DLD1 (cell line): ENCODE measurements at regions not wholly inside any gene's neighbourhood (a gene's known extent, or its start where the extent isn't known, plus 50 kb on each side); places are given as distances from the start of the nearest gene placed in this dataset.
"Not testable (repeated sequence)": the region's sequence is repeated elsewhere in the genome, so short reads cannot be mapped to it uniquely, and the experiment has no call there.

Source experiments
- in situ Hi-C: cut with HindIII; loops from 2 replicates; pipeline ENCODE4 v1.10.0; 2017; ENCODE audit warnings: low sequenced_read_pairs

DNA sequence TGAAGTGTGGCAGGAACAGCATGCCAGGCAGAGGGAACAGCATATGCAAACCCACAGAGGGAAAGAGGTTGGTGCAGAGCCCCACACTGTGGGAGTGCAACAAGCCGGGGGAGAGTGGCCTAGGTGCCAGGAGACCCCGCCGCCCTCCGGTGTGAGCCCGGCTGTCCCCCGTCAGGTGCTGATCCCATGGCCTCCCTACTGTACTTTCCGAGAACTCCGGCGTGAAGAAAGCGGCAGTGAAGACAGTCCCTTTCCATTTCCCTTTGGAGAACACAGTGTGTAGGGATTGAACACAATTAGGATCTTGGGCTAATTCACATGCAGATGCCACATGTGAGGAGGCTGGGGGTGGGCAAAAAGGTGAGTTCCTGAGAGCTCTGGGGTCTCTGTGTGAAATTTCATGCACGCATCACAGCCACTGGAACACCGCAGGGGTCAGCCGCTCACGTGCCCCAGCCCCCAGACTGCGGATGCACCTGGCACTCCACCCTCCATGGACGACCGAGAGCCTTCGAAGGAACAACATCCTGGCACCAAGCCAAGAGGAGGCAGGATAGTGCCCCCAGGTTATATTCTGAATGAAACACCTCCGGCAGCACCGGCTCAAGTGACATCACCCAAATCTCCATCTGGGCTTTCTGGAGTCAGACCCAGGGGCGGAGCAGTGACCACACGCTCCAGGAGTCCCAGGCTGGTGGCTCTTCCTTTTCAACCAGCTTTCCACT is 82.1 kb upstream of the PPP2R2D start:
- in situ Hi-C loops = no loop called here

DNA sequence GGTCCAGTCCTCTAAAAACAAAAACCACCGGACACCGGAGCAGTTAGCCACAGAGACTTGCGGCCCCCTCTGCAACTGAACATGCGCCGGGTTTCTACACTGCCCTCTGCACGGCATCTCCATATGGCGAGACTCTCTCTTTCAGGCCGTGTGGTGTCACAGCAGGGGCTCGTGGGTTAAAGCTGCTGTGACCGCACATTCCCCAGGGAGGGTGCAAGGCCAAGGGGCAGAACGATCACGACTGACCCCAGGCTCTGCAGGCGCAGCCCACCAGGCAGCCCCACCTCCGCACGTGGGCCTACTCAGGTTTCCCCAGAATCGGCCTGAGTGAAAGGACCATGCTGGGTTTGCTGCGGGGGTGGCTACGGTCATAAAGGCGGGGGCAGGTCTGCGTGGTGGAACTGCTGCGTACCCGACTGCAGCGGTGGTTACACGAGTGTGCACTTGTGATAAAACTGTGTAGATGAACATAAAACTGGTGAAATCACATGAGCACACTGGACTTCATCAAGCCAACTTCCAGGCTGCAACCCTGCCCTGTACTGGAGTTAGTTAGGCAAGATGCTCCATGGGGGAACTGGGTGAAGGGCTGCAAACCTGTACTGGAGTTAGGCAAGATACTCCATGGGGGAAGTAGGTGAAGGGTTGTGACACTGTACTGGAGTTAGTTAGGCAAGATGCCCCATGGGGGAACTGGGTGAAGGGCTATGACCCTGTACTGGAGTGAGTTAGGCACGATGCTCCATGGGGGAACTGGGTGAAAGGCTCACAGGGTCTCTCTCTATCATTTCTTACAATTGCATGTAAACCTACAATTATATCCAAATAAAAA is 81.4 kb upstream of the PPP2R2D start:
- in situ Hi-C loops = no loop called here

DNA sequence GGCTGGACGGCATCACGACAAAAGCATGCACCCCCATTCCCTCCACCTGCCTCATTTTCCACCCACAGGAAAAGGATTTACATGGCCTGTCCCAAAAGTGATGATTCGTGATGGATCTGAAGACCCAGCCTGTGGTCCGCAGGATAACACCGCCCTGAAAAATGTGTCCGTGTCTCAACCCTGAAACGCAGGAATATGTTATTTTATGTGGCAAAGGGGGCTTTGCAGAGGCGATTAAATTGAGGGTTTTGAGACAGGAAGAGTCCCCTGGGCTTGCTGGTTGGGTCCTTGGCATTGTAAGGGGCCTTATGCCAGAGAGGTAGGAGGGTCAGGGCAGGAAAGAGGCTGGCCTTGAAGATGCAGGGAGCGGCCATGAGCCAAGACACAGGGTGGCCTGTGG is 80.2 kb upstream of the PPP2R2D start:
- in situ Hi-C loops = no loop called here

DNA sequence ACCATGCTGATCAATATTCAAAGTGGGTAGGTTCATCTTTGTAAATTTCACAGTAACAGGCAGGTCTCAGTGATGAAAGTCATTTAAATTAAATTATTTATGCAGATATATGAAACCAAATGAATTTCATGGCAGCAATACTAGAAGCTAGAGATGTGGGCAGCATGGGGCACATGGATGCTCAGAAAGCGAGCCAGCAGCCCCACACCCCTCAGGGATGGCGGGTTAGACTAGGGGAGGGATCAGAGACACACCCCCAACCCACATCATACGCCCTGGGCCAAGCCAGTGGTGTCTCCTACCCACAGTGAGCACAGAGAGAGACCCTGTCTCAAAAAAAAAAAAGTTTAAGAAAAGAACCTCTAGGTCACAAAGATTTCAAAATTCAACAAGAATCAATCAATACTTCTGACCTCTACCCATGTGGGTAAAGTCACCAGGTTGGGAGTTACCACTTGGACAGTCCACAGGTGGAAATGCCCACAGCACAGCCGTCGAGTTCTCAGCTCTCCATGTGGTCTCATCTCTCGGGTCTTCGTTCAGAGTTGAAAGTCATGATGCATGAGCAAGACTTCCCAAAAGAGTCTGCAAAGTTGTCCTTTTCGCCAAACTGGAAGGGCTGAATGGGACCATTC is 79.3 kb upstream of the PPP2R2D start:
- in situ Hi-C loops = no loop called here

DNA sequence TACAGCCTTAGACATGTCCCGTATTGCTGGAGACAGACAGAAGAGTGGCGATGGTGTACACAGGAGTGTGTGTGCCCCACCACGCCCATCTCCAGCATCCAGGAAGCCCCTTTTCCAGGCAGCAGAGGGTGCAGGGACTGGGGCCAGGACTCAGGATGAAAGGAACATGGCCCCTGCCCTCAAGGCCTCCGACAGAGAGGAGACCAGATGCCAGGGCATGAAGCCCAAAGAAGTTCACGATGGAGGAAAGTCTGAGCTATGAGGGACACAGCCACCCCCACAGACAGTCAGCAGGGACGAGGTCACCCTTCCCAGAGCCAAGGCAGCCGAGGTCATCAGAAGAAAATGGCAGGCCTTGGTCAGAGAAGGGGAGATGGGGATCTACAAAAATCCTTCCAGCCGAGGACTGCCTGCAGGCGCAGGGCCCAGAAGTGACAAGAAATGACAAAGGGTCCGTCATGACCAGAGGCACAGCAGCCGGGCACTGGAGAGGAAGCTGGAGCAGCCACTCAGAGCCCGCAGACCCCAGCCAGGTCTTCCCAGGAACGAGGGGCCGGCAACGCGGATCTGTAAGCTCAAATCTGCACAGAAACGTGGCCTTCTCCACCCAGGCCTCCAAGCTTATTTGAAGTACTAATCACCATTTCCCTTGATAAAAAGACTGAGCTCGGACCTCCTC is 78.7 kb upstream of the PPP2R2D start:
- in situ Hi-C loops = no loop called here

DNA sequence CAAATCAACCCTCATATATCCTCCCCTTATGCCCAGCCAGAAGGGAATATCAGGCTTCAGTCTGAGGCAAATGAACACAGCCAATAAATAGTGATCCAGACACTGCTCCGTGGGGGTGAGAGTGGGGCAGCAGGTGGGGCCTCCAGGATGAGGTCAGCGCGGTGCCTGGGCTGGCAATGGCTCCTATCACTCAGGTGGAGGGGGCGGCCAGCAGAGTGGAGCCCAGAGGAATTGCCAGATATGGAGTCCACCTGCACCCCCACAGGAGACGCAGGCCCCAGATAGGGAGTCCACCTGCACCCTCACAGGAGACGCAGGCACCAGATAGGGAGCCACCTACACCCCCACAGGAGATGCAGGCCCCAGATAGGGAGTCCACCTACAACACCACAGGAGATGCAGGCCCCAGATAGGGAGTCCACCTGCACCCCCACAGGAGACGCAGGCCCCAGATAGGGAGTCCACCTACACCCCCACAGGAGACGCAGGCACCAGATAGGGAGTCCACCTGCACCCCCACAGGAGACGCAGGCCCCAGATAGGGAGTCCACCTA is 78.0 kb upstream of the PPP2R2D start:
- in situ Hi-C loops = no loop called here

DNA sequence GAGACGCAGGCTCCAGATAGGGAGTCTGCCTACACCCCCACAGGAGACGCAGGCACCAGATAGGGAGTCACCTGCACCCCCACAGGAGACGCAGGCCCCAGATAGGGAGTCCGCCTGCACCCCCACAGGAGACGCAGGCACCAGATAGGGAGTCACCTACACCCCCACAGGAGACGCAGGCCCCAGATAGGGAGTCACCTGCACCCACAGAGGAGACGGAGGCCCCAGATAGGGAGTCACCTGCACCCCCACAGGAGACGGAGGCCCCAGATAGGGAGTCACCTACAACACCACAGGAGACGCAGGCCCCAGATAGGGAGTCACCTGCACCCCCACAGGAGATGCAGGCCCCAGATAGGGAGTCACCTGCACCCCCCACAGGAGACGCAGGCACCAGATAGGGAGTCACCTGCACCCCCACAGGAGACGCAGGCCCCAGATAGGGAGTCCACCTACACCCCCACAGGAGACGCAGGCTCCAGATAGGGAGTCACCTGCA is 77.2 kb upstream of the PPP2R2D start:
- in situ Hi-C loops = not testable (repeated sequence)

DNA sequence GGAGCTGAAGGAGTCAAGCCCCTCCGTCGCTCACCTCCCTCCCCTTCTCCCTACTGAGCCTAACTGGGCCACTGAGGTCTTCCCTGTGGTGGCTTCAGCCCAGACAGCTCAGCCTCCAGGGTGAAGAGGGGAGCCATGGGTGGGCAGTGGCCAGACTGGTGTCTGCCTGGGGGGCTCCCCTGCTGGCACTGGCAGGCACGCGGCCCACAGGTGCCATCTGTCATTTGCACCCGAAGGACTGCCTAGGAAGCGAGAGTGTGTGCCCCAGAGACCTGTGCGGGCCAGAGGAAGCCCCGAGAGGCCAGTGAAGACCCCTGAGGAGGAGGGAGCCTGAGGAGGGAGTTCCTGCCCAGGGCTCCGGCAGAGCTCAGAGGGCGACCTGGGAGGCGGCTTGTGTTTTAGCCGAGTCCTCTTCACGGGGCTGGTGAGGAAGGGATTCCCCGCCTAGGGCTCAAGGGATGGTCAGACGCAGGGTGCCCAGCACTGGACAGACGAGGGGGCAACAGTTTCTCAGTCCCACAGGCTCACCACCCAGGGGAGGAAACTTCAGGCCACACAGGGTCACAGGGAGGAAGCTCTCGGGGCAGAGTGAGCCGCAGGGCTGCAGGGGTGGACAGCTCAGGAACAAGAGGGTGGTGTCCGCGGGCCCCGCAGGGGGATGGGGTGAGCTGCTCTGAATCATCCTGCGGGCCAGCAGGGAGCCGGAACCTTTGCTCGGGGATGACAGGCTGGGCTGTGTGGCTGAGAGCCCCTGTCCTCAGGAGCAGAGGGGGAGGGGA is 76.2 kb upstream of the PPP2R2D start:
- in situ Hi-C loops = no loop called here

DNA sequence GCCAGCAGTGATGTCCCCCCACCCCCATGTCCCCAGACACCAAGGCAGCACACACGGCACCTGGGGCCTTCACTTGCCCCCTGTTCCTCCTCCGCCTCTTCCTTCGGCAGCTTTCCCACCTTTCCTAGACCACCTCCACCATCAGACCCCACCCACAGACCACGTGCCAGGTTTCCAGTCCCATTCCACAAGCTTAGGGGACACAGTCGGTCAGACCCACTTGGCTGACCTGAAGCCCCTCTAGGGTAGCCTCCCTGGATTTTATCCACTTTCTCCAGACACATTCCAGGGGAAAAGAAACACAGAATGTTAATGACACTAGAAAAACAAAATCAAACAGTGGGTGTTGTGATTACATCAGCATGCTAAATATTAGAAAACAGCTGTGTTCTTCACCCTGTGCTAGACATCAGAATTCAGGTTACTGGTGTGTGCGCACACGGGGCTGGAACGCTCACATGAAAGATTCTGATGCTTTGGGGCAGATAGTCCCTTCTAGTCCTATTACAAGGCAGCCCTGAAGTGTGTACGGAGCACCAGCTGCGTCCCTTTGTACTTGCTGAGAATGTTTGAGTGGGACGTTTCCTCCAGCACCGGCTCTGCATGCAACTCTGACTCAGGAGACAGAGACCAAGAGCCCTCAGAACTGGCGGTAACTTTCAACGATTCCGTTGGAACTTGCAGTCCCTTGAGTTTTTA is 75.5 kb upstream of the PPP2R2D start:
- in situ Hi-C loops = no loop called here

DNA sequence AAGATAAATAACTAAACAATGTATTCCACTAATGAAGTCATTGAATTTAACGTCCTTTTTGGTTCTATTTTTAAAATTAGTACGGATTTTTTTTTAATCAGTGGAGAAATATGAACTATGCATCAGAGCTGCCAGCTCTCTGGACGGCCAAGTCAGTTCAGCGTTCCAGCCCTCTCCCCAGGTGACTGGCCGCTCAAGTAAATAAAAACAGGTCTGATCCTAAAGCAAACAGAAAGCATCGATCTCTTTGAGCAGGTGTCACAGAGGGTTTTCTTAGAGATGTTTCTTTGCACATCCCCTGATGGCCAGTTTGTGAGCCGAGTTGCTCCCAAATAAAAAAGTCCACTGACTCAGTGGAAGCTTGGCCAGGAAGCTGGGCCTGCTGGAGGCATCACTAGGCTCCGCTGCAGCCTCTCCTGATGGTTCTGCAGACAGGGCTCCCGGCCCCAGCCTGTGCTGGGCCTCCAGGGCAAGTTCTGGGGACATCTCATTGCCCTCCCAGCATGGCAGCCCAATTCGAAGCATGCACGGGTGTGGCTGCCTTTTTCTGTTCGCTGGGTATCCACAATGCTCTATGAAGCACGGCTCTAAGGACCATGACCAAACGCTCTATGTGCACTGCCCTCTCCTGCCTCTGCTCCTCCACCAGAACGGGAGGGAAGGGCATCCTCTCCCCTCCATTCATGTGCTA is 74.7 kb upstream of the PPP2R2D start:
- in situ Hi-C loops = no loop called here

DNA sequence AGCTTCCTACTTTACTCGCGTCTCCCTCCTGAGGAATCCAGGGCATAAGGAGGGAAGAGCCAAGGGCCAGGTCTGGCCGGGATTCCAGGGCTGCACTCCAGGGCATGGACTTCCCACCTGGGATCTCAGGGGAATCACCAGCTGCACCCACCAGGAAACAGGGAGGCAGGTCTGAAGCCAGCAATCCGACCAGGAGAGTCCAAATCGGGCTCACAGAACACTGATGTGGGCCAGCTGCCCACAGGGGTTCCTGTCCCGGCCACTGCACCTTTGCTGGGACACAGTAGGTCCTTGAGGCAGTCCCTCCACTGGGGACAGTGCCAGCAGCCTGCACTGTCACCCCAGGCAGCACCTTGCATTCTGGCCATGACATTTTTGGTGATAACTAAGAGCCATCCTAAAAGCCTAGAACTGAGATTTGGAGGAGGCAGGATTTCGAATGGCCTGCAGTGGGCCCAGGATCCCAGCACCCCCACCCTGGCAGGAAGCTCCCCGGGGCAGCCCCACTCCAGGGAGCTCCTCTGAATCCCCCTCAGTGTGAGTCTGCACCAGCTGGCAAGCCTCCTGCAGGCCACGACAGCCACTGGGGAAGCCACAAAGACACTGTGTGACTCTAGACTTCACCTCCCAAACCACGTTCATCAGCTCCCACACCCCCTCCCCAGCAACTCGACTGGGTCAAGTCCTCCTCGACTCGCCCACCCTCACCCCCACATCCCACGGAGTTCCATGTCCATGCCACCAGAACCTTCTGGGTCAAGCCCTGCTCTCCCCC is 71.5 kb upstream of the PPP2R2D start:
- in situ Hi-C loops = no loop called here

DNA sequence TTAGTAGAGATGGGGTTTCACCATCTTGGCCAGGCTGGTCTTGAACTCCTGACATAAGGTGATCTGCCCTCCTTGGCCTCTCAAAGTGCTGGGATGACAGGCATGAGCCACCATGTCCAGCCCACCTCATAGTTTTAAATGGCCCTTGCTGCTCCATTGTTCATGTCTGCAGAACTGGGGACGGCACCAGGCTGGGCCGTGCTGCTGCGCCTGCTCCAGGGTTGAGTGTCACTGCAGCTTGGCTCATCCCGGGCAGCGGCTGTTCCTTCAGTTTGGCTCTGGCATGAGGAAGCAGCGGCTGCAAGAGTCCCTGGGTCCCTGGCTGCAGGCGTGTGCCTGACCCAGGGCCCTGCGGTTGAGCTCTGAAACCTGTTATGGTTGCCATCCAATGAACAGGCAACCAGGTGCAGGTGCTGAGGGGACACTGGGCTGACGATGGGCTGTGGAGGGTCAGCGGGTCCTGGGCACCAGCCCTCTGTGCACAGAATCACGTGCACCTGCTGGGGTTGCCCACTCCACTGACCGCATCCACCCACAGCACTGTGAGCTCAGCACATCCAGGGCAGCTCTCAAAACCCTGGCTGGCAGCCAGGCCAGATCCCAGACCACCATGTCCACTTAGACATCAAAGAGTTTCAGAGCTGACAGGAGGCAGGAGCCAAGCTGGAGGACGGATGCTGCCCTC is 70.2 kb upstream of the PPP2R2D start:
- in situ Hi-C loops = no loop called here

DNA sequence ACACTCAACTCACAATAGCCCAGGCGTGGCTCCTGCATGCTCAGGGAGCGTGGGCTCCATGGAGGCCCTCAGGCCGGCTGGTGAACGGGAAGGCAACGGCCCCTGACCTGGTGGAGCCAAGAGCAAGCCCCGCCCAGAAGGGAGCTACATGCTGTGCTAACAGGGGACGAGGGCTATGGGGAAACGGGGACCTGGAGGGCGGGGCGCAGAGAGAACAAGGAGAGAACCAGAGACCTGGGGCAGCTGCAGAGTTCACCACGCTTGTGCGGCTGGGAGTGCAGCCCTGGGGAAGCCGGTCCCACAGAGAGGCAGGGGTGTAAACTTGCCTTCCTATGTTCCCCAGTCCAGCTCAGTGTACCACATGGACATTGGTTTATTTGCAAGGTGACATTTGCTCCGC is 69.2 kb upstream of the PPP2R2D start:
- in situ Hi-C loops = no loop called here

DNA sequence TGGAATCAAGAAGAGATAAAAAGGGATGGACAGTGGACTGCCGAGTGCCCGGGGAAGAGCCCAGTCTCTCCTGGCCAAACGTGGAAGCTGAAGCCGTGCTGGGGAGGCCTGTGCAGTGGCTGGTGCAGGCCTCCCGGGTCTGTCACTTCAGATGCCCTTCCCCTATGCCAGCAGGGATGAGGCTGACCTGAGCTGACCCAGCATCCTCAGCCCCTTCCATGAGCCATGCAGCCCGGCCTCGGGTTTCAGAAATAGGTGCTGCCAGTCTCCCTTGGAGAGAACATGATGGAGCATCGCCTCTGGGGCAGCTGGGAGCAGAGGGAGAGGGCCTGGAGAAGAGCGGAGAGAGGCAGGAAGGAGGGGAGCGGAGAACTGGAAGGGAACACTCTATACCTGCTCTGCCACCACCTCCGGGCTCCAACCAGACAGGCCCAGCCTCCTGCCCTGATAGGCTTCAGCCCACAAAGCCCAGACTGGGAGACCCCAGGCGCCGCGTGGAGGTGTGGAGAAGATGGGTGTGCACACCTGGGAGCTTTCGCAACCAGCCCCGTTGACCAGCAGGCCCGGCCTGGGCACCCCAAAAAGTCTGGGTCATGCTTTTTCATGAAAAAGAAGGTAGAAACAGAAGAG is 68.6 kb upstream of the PPP2R2D start:
- in situ Hi-C loops = no loop called here

DNA sequence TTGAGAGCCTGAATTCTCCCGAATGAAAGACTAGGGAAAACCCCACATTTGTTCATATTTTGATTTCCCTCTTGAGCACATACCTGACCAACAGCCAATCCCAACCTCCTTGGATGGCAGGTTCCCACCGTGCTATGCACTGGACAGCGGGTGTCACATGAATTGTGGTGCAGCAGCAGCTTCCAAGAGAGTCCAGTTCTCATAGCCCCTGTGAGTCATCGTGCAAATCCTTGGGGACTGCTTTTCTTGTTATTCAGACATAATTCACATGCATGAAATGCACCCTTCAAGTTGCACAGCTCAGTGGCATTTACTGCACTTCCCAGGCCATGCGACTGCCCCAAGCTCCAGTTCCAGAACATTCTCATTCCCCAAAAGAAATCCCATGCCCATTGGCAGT is 67.8 kb upstream of the PPP2R2D start:
- in situ Hi-C loops = no loop called here

DNA sequence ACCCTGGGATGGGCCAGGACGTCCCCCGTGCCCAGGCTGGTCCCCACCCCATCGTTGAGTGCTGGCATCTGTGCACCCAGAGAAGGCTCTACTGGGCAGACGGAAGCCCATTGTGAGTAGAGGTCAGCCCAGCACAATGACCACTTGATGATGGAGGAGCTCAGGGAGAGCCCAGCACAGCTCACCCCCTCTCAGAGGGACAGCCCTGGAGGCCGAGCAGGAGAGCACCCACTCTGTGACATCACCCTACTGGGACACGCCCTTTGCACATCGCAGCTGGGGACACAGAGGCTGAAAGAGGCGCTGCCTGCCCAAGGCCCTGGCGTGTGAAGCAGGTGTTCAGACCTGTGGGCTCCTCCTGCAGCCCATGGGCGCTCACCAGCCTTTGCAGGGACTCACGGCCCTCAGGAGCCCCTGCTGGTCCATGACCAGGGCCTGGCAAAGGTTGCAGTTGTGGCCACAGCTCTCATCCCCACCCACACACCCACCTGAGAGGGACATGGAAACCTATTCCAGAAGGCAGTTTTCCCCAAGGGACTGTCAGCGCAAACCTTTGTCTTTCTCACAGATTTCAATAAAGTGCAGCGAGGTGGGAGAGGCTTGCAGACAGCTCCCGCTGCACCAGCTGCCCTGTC is 67.2 kb upstream of the PPP2R2D start:
- in situ Hi-C loops = no loop called here
